SU-DHL-6 (cell line): ENCODE measurements at regions not wholly inside any gene's neighbourhood (a gene's known extent, or its start where the extent isn't known, plus 50 kb on each side); places are given as distances from the start of the nearest gene placed in this dataset.

Experiments used
- EZH2phosphoT487 ChIP-seq: fragments of 200-600 bp; sonication (generic), shearing (Covaris generic); conservative IDR thresholded peaks from 2 replicates; pipeline ENCODE4 v1.6.1; 2018; ENCODE audit warnings: mild to moderate bottlenecking, antibody characterized with exemption, low read length, moderate library complexity, mixed read lengths
- TF ChIP-seq, protein P1 (sequence below): fragments of 200-600 bp; sonication (generic); IDR thresholded peaks from one replicate; pipeline ENCODE4 v1.5.1; 2017; ENCODE audit warnings: antibody characterized with exemption, mild to moderate bottlenecking, low read length, moderate library complexity; ENCODE audit not compliant: insufficient read depth, poor library complexity, severe bottlenecking

DNA sequence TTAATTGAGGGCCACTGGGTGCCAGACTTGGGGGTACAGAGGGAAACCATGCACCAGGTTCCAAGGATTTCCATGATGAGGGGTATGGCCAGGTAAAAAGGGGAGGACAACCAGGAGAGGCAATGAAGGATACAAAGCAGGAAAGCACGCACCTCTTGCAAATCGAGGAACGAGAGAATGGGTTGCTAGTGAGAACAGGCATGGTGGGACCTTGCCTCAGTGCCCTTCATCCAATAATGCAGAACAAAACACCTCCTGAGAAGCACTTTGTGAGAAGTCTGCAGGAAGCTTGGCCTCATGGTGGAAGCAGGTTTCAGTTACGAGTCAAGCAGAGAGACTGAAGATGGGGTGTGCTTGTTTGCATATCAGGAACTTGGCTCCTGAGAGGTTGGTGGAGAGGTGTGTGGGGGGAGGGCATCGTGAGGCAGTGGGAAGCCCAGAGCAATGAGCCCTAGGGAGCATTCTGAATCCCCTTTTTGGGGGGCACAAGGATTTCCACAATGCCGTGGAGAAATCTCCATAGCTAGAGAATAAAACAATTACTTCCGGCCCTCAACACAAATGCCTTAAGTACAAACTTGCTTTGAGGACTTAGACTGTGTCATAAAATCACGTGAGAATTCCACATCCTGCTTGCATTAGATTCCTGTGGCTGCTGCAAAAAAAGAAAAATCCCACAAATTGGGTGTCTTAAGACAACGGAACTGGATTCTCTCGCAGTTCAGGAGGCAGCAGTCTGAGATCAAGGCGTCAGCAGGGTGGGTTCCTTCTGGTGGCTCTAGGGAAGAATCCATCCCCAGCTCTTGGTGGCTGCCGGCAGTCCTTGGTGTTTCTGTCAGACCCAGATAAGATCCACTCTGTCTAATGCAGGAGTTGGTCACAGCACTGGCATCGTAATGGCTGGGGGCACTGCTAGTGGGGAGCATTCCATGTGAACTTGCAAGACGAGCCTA lies 54.9 kb upstream of the BACE2 start:
- TF ChIP-seq EZH2phosphoT487: no peak
- TF ChIP-seq, protein P1, sequence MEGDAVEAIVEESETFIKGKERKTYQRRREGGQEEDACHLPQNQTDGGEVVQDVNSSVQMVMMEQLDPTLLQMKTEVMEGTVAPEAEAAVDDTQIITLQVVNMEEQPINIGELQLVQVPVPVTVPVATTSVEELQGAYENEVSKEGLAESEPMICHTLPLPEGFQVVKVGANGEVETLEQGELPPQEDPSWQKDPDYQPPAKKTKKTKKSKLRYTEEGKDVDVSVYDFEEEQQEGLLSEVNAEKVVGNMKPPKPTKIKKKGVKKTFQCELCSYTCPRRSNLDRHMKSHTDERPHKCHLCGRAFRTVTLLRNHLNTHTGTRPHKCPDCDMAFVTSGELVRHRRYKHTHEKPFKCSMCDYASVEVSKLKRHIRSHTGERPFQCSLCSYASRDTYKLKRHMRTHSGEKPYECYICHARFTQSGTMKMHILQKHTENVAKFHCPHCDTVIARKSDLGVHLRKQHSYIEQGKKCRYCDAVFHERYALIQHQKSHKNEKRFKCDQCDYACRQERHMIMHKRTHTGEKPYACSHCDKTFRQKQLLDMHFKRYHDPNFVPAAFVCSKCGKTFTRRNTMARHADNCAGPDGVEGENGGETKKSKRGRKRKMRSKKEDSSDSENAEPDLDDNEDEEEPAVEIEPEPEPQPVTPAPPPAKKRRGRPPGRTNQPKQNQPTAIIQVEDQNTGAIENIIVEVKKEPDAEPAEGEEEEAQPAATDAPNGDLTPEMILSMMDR: no peak
